ENCODE measurements at regions not wholly inside any gene's neighbourhood (a gene's known extent, or its start where the extent isn't known, plus 50 kb on each side); places are given as distances from the start of the nearest gene placed in this dataset.
A peak's percentile ranks its signal among the peaks of the same experiment; 100 is the strongest.

GRCh38 chr2:236393581-236393980 is 129.4 kb upstream of the ASB18 start:
- no peak overlapping the region for H2AFZ ChIP-seq (ENCODE audit: low read length)
- no peak for DNase-seq (ENCODE audit: low spot score)
- peak overlapping the region; percentile 43 for H2BK12ac ChIP-seq (ENCODE audit: low read length)
- no peak overlapping the region for H3K9ac ChIP-seq (ENCODE audit: low read depth, low read length, poor library complexity)
- no peaks in the 10 kb centered on the region for H3K9me3 ChIP-seq (replicated peaks in 1 of 2; ENCODE audit: control insufficient read depth in 2 of 2, insufficient read depth in 1 of 2, low read depth in 1 of 2, low read length in 2 of 2)
- no peaks in the 10 kb centered on the region for H3K27me3 ChIP-seq (ENCODE audit: control insufficient read depth in 3 of 3, insufficient read depth in 3 of 3, low read depth in 1 of 3, low read length in 3 of 3)
- H3K79me1 ChIP-seq (ENCODE audit: low read depth, low read length) = no peaks in the 10 kb centered on the region
- H2BK5ac ChIP-seq (ENCODE audit: low read length) = no peak overlapping the region
- no peak overlapping the region for H3K18ac ChIP-seq (ENCODE audit: low read length)
- H3K4ac ChIP-seq (ENCODE audit: low read length) = no peak overlapping the region
- H4K91ac ChIP-seq (ENCODE audit: low read depth, low read length, poor library complexity) = no peak overlapping the region
- no peak overlapping the region for H2BK15ac ChIP-seq (ENCODE audit: low read length)
- H3K4me1 ChIP-seq (ENCODE audit: control insufficient read depth in 2 of 2, insufficient read depth in 1 of 2, low read depth in 1 of 2, low read length in 2 of 2) = peaks cover 0 to 2% of the 10 kb centered on the region in 2 donors
- WGBS, 2 donors (ENCODE audit: extremely low coverage in 2 of 2, insufficient read length in 2 of 2, insufficient replicate concordance in 1 of 2) = no CpG with 5 or more reads among the region's 3 CpGs
- H3K4me2 ChIP-seq (ENCODE audit: insufficient read depth, low read length, poor library complexity, severe bottlenecking) = no peak overlapping the region
- no peak overlapping the region for H3K23ac ChIP-seq (ENCODE audit: low read depth, low read length, poor library complexity)
- no peak overlapping the region for H2BK120ac ChIP-seq (ENCODE audit: low read depth, low read length)
- no peak overlapping the region for H3K14ac ChIP-seq (ENCODE audit: low read length)
- no peak overlapping the region for H3K27ac ChIP-seq (replicated peaks; ENCODE audit: low read length)
- no peak overlapping the region for H4K8ac ChIP-seq (ENCODE audit: low read depth, low read length)
- H2AK5ac ChIP-seq (ENCODE audit: low read depth, low read length) = no peak overlapping the region
- no peaks in the 10 kb centered on the region for H3K36me3 ChIP-seq (replicated peaks in 1 of 2; ENCODE audit: control insufficient read depth in 2 of 2, insufficient read depth in 2 of 2, low read length in 2 of 2)
- H3K4me3 ChIP-seq (ENCODE audit: low read length in 2 of 2) = peak overlapping the region in 1 of 2 donors; percentile 25

GRCh38 chr2:236394571-236394970 is 130.4 kb upstream of the ASB18 start:
- Histone ChIP-seq H3K27ac (replicated peaks; ENCODE audit: low read length) (no peak overlapping the region), H2BK5ac (ENCODE audit: low read length) (peak overlapping the region; percentile 72), H3K9ac (ENCODE audit: low read depth, low read length, poor library complexity) (no peak overlapping the region), H3K4me2 (ENCODE audit: insufficient read depth, low read length, poor library complexity, severe bottlenecking) (no peak overlapping the region), H3K4ac (ENCODE audit: low read length) (no peak overlapping the region), H4K8ac (ENCODE audit: low read depth, low read length) (no peak overlapping the region), H2BK12ac (ENCODE audit: low read length) (no peak overlapping the region), H3K4me1 (ENCODE audit: control insufficient read depth in 2 of 2, insufficient read depth in 1 of 2, low read depth in 1 of 2, low read length in 2 of 2) (peaks cover 0 to 2% of the 10 kb centered on the region in 2 donors), H3K14ac (ENCODE audit: low read length) (no peak overlapping the region), H3K36me3 (replicated peaks in 1 of 2; ENCODE audit: control insufficient read depth in 2 of 2, insufficient read depth in 2 of 2, low read length in 2 of 2) (no peaks in the 10 kb centered on the region), H2AFZ (ENCODE audit: low read length) (no peak overlapping the region), H3K9me3 (replicated peaks in 1 of 2; ENCODE audit: control insufficient read depth in 2 of 2, insufficient read depth in 1 of 2, low read depth in 1 of 2, low read length in 2 of 2) (no peaks in the 10 kb centered on the region), H3K79me1 (ENCODE audit: low read depth, low read length) (no peaks in the 10 kb centered on the region), H3K23ac (ENCODE audit: low read depth, low read length, poor library complexity) (no peak overlapping the region), H2BK15ac (ENCODE audit: low read length) (no peak overlapping the region), H2BK120ac (ENCODE audit: low read depth, low read length) (no peak overlapping the region), H4K91ac (ENCODE audit: low read depth, low read length, poor library complexity) (no peak overlapping the region), H2AK5ac (ENCODE audit: low read depth, low read length) (no peak overlapping the region), H3K27me3 (ENCODE audit: control insufficient read depth in 3 of 3, insufficient read depth in 3 of 3, low read depth in 1 of 3, low read length in 3 of 3) (no peaks in the 10 kb centered on the region), H3K18ac (ENCODE audit: low read length) (peak overlapping the region; percentile 31), H3K4me3 (ENCODE audit: low read length in 2 of 2) (no peak overlapping the region)
- DNase-seq (ENCODE audit: low spot score) = no peak
- WGBS, 2 donors (ENCODE audit: extremely low coverage in 2 of 2, insufficient read length in 2 of 2, insufficient replicate concordance in 1 of 2) = no CpG with 5 or more reads among the region's 9 CpGs

- no peak for DNase-seq (ENCODE audit: low spot score)
- no peak overlapping the region for H2BK12ac ChIP-seq (ENCODE audit: low read length)
- H2BK15ac ChIP-seq (ENCODE audit: low read length) = no peak overlapping the region
- no peaks in the 10 kb centered on the region for H3K79me1 ChIP-seq (ENCODE audit: low read depth, low read length)
- no peak overlapping the region for H3K4me3 ChIP-seq (ENCODE audit: low read length in 2 of 2)
- no peak overlapping the region for H3K18ac ChIP-seq (ENCODE audit: low read length)
- H3K9me3 ChIP-seq (replicated peaks in 1 of 2; ENCODE audit: control insufficient read depth in 2 of 2, insufficient read depth in 1 of 2, low read depth in 1 of 2, low read length in 2 of 2) = no peaks in the 10 kb centered on the region
- H3K9ac ChIP-seq (ENCODE audit: low read depth, low read length, poor library complexity) = no peak overlapping the region
- no peak overlapping the region for H4K91ac ChIP-seq (ENCODE audit: low read depth, low read length, poor library complexity)
- H3K4me1 ChIP-seq (ENCODE audit: control insufficient read depth in 2 of 2, insufficient read depth in 1 of 2, low read depth in 1 of 2, low read length in 2 of 2) = peaks cover 0 to 2% of the 10 kb centered on the region in 2 donors
- H3K4ac ChIP-seq (ENCODE audit: low read length) = no peak overlapping the region
- peak overlapping the region; percentile 72 for H2BK5ac ChIP-seq (ENCODE audit: low read length)
- no peak overlapping the region for H3K14ac ChIP-seq (ENCODE audit: low read length)
- no CpG with 5 or more reads among the region's 7 CpGs for WGBS, 2 donors (ENCODE audit: extremely low coverage in 2 of 2, insufficient read length in 2 of 2, insufficient replicate concordance in 1 of 2)
- no peak overlapping the region for H3K27ac ChIP-seq (replicated peaks; ENCODE audit: low read length)
- H2AK5ac ChIP-seq (ENCODE audit: low read depth, low read length) = no peak overlapping the region
- no peak overlapping the region for H3K4me2 ChIP-seq (ENCODE audit: insufficient read depth, low read length, poor library complexity, severe bottlenecking)
- H2AFZ ChIP-seq (ENCODE audit: low read length) = no peak overlapping the region
- no peaks in the 10 kb centered on the region for H3K27me3 ChIP-seq (ENCODE audit: control insufficient read depth in 3 of 3, insufficient read depth in 3 of 3, low read depth in 1 of 3, low read length in 3 of 3)
- no peaks in the 10 kb centered on the region for H3K36me3 ChIP-seq (replicated peaks in 1 of 2; ENCODE audit: control insufficient read depth in 2 of 2, insufficient read depth in 2 of 2, low read length in 2 of 2)
- no peak overlapping the region for H2BK120ac ChIP-seq (ENCODE audit: low read depth, low read length)
- no peak overlapping the region for H4K8ac ChIP-seq (ENCODE audit: low read depth, low read length)
- H3K23ac ChIP-seq (ENCODE audit: low read depth, low read length, poor library complexity) = no peak overlapping the region
These were observed 130.9 kb upstream of the ASB18 start for GRCh38 chr2:236395067-236395466.

GRCh38 chr2:236396818-236397350 is 132.7 kb upstream of the ASB18 start:
- no peak overlapping the region for H3K27ac ChIP-seq (replicated peaks; ENCODE audit: low read length)
- H3K4me3 ChIP-seq (ENCODE audit: low read length in 2 of 2) = no peak overlapping the region
- H3K9ac ChIP-seq (ENCODE audit: low read depth, low read length, poor library complexity) = no peak overlapping the region
- no peaks in the 10 kb centered on the region for H3K79me1 ChIP-seq (ENCODE audit: low read depth, low read length)
- no peak overlapping the region for H4K8ac ChIP-seq (ENCODE audit: low read depth, low read length)
- no peak overlapping the region for H2AFZ ChIP-seq (ENCODE audit: low read length)
- no peak overlapping the region for H3K4ac ChIP-seq (ENCODE audit: low read length)
- H2BK15ac ChIP-seq (ENCODE audit: low read length) = no peak overlapping the region
- WGBS, 2 donors (ENCODE audit: extremely low coverage in 2 of 2, insufficient read length in 2 of 2, insufficient replicate concordance in 1 of 2) = no CpG with 5 or more reads among the region's 13 CpGs
- H3K27me3 ChIP-seq (ENCODE audit: control insufficient read depth in 3 of 3, insufficient read depth in 3 of 3, low read depth in 1 of 3, low read length in 3 of 3) = no peaks in the 10 kb centered on the region
- H2AK5ac ChIP-seq (ENCODE audit: low read depth, low read length) = no peak overlapping the region
- peaks cover 0 to 2% of the 10 kb centered on the region in 2 donors for H3K4me1 ChIP-seq (ENCODE audit: control insufficient read depth in 2 of 2, insufficient read depth in 1 of 2, low read depth in 1 of 2, low read length in 2 of 2)
- no peaks in the 10 kb centered on the region for H3K36me3 ChIP-seq (replicated peaks in 1 of 2; ENCODE audit: control insufficient read depth in 2 of 2, insufficient read depth in 2 of 2, low read length in 2 of 2)
- DNase-seq (ENCODE audit: low spot score) = no peak
- H3K23ac ChIP-seq (ENCODE audit: low read depth, low read length, poor library complexity) = no peak overlapping the region
- no peak overlapping the region for H3K14ac ChIP-seq (ENCODE audit: low read length)
- no peak overlapping the region for H2BK5ac ChIP-seq (ENCODE audit: low read length)
- H2BK12ac ChIP-seq (ENCODE audit: low read length) = no peak overlapping the region
- no peaks in the 10 kb centered on the region for H3K9me3 ChIP-seq (replicated peaks in 1 of 2; ENCODE audit: control insufficient read depth in 2 of 2, insufficient read depth in 1 of 2, low read depth in 1 of 2, low read length in 2 of 2)
- no peak overlapping the region for H3K4me2 ChIP-seq (ENCODE audit: insufficient read depth, low read length, poor library complexity, severe bottlenecking)
- H2BK120ac ChIP-seq (ENCODE audit: low read depth, low read length) = no peak overlapping the region
- peak overlapping the region; percentile 60 for H3K18ac ChIP-seq (ENCODE audit: low read length)
- H4K91ac ChIP-seq (ENCODE audit: low read depth, low read length, poor library complexity) = no peak overlapping the region

Data from neuronal stem cell (in vitro differentiated cells).